ENCODE measurements at regions not wholly inside any gene's neighbourhood (a gene's known extent, or its start where the extent isn't known, plus 50 kb on each side); places are given as distances from the start of the nearest gene placed in this dataset.

DNA sequence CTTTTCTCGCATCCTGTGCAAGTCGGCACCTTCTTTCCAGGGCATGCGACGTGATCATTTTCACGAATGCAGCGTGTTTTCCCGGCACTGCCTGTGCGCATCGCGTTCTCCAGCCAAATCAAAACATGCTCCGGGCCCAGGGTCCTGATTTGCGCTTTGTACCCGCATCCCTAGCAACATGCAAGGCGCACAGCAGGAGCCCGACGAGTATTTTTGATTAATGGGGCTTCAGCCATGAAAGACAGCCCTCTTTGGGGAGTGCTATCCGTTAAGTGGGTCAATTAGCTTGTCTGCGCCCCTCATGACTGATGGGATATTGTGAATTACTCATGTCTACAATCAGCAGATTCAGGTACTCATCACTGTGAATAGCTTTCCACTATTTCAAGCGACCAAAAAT lies 243.3 kb upstream of the RNF32 start:
- CTCF ChIA-PET, result no interaction called here
- no TSS peak for BruUV-seq (replicated peaks)
- intact Hi-C loops (cut with micrococcal nuclease; ENCODE audit: unreplicated experiment), result no loop called here
- Mint-ChIP-seq H3K27ac (ENCODE audit: unreplicated experiment) (no peak overlapping the region), H3K9me3 (ENCODE audit: low read depth, unreplicated experiment) (no peaks in the 10 kb centered on the region), H3K36me3 (ENCODE audit: insufficient read depth, unreplicated experiment) (no peaks in the 10 kb centered on the region), H3K27me3 (ENCODE audit: unreplicated experiment) (peaks cover 26% of the 10 kb centered on the region), H3K4me1 (ENCODE audit: low read depth, unreplicated experiment) (no peaks in the 10 kb centered on the region), H3K4me3 (ENCODE audit: low read depth, unreplicated experiment) (no peak overlapping the region)
- no peak for DNase-seq
- TF ChIP-seq, protein P1, sequence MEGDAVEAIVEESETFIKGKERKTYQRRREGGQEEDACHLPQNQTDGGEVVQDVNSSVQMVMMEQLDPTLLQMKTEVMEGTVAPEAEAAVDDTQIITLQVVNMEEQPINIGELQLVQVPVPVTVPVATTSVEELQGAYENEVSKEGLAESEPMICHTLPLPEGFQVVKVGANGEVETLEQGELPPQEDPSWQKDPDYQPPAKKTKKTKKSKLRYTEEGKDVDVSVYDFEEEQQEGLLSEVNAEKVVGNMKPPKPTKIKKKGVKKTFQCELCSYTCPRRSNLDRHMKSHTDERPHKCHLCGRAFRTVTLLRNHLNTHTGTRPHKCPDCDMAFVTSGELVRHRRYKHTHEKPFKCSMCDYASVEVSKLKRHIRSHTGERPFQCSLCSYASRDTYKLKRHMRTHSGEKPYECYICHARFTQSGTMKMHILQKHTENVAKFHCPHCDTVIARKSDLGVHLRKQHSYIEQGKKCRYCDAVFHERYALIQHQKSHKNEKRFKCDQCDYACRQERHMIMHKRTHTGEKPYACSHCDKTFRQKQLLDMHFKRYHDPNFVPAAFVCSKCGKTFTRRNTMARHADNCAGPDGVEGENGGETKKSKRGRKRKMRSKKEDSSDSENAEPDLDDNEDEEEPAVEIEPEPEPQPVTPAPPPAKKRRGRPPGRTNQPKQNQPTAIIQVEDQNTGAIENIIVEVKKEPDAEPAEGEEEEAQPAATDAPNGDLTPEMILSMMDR (IDR thresholded peaks at IDR 0.05; ENCODE audit: unreplicated experiment), result no peak

DNA sequence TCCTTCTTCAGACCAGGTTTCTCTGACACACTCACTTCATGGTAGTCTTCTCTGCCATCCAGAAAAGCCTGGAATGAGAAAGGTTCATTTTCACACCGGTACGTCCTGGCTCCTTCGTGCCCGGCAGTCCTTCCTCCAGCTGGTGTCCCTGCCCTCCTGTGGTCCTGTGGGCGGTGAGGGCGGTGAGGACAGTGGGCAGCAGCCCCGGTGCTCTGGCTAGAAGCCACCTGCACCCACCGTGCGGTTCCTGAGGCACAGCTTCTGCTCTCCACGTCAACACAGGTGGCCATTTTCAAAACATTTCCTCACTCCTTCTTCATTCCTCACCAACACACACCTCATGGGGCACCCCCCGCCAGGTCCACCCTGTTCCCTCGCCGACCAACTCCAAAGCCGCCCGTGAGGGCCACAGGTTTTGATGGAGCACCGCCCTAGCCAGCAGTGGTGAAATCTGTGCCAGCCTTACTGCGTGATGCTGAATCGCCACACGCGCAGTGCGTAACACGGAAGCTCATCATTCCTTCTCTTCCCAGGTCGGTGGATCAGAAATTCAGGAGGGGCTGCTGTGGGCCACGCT lies 251.4 kb upstream of the RNF32 start:
- no peak overlapping the region for H3K27ac Mint-ChIP-seq (ENCODE audit: unreplicated experiment)
- H3K4me3 Mint-ChIP-seq (ENCODE audit: low read depth, unreplicated experiment), result no peak overlapping the region
- TF ChIP-seq, protein P1 (IDR thresholded peaks at IDR 0.05; ENCODE audit: unreplicated experiment), result no peak
- H3K27me3 Mint-ChIP-seq (ENCODE audit: unreplicated experiment), result peaks cover 38% of the 10 kb centered on the region
- intact Hi-C loops (cut with micrococcal nuclease; ENCODE audit: unreplicated experiment), result loop anchor here (10.0 kb wide), 1 partner anchor 594 kb away; no protein-coding TSS in a partner anchor
- no TSS peak for BruUV-seq (replicated peaks)
- H3K36me3 Mint-ChIP-seq (ENCODE audit: insufficient read depth, unreplicated experiment), result no peaks in the 10 kb centered on the region
- CTCF ChIA-PET, result no interaction called here
- no peak for DNase-seq
- no peaks in the 10 kb centered on the region for H3K4me1 Mint-ChIP-seq (ENCODE audit: low read depth, unreplicated experiment)
- peaks cover 9% of the 10 kb centered on the region for H3K9me3 Mint-ChIP-seq (ENCODE audit: low read depth, unreplicated experiment)

DNA sequence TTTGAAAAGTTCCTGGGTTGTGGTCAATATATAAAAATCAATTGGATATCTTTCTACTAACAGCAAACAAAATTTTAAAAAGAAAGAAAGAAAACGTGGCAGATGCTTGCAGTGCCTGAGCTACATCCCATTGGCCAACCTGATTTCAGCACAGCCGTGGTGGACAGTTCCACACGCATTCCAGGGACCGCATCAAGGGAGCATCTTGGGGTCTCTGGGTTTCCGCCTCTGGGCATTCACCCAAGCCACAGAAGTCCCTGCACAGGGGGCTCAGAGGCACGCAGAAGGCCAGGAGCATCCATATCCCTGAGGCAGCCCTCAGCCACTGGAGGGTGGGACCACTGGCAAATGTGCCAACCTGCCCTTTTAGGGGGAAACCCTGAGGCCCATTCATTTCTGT lies 254.5 kb upstream of the RNF32 start:
- CTCF ChIA-PET, result no interaction called here
- TF ChIP-seq, protein P1 (IDR thresholded peaks at IDR 0.05; ENCODE audit: unreplicated experiment), result no peak
- no peaks in the 10 kb centered on the region for H3K4me1 Mint-ChIP-seq (ENCODE audit: low read depth, unreplicated experiment)
- peaks cover 3% of the 10 kb centered on the region for H3K9me3 Mint-ChIP-seq (ENCODE audit: low read depth, unreplicated experiment)
- H3K4me3 Mint-ChIP-seq (ENCODE audit: low read depth, unreplicated experiment), result no peak overlapping the region
- H3K27me3 Mint-ChIP-seq (ENCODE audit: unreplicated experiment), result peaks cover 39% of the 10 kb centered on the region
- H3K27ac Mint-ChIP-seq (ENCODE audit: unreplicated experiment), result no peak overlapping the region
- no peaks in the 10 kb centered on the region for H3K36me3 Mint-ChIP-seq (ENCODE audit: insufficient read depth, unreplicated experiment)
- no peak for DNase-seq
- BruUV-seq (replicated peaks), result no TSS peak
- intact Hi-C loops (cut with micrococcal nuclease; ENCODE audit: unreplicated experiment), result loop anchor here (10.0 kb wide), 1 partner anchor 591 kb away; no protein-coding TSS in a partner anchor

DNA sequence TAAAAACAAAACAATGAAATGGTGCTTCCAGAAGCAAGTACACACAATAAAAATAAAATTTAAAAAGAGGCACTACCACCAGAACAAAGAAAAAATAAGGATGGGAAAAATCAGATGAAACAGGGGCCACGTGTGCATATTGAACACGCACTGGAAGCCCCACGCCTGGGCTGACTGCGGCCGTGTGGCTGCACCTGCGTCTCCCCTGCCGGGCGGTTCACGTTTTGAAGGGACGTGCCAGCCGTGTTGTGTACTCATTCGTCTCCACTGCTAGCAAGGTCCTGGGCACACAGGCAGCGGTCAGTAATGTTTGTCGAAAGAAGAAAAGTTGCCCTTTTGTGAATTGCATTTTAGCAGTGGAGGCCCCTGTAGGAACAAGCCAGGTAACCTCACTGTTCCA lies 255.9 kb upstream of the RNF32 start:
- BruUV-seq (replicated peaks), result no TSS peak
- DNase-seq, result no peak
- Mint-ChIP-seq H3K4me1 (ENCODE audit: low read depth, unreplicated experiment) (peaks cover 7% of the 10 kb centered on the region), H3K27me3 (ENCODE audit: unreplicated experiment) (peaks cover 25% of the 10 kb centered on the region), H3K9me3 (ENCODE audit: low read depth, unreplicated experiment) (no peaks in the 10 kb centered on the region), H3K36me3 (ENCODE audit: insufficient read depth, unreplicated experiment) (no peaks in the 10 kb centered on the region), H3K4me3 (ENCODE audit: low read depth, unreplicated experiment) (no peak overlapping the region), H3K27ac (ENCODE audit: unreplicated experiment) (no peak overlapping the region)
- CTCF ChIA-PET, result no interaction called here
- intact Hi-C loops (cut with micrococcal nuclease; ENCODE audit: unreplicated experiment), result loop anchor here (10.0 kb wide), 1 partner anchor 590 kb away; no protein-coding TSS in a partner anchor
- TF ChIP-seq, protein P1 (IDR thresholded peaks at IDR 0.05; ENCODE audit: unreplicated experiment), result no peak
